GM12872 (cell line): ENCODE measurements at regions not wholly inside any gene's neighbourhood (a gene's known extent, or its start where the extent isn't known, plus 50 kb on each side); places are given as distances from the start of the nearest gene placed in this dataset.

Source experiments
- CTCF ChIP-seq: IDR thresholded peaks from 3 replicates; pipeline ENCODE4 v1.5.1; 2011; ENCODE audit warnings: low read depth, mild to moderate bottlenecking, low read length, moderate library complexity; ENCODE audit not compliant: insufficient read depth

- TF ChIP-seq CTCF = no peak
These were observed 339.2 kb upstream of the JARID2 start for GRCh38 chr6:14906621-14907020.

GRCh38 chr6:14910692-14911547 is 334.9 kb upstream of the JARID2 start:
- no peak for TF ChIP-seq CTCF

GRCh38 chr6:14912226-14912625 is 333.6 kb upstream of the JARID2 start:
- TF ChIP-seq CTCF = no peak

GRCh38 chr6:14912706-14913105 is 333.2 kb upstream of the JARID2 start:
- TF ChIP-seq CTCF = no peak

- TF ChIP-seq CTCF = no peak
These were observed 331.9 kb upstream of the JARID2 start for GRCh38 chr6:14913931-14914330.

- no peak for TF ChIP-seq CTCF
These were observed 329.7 kb upstream of the JARID2 start for GRCh38 chr6:14915888-14916832.
